GM13976 (cell line): ENCODE measurements at regions not wholly inside any gene's neighbourhood (a gene's known extent, or its start where the extent isn't known, plus 50 kb on each side); places are given as distances from the start of the nearest gene placed in this dataset.

Source experiments
- DNase-seq: peaks from one replicate; pipeline ENCODE4 v3.0.0; 2012; ENCODE audit warnings: low spot score
- in situ Hi-C: fragments of 300-500 bp; cut with MboI; formaldehyde crosslinking; loops from one replicate; pipeline ENCODE4 v1.12.0; 2022; ENCODE audit warnings: low sequenced_read_pairs, mixed read lengths, inconsistent platforms; ENCODE audit not compliant: unreplicated experiment
- TF ChIP-seq, protein P1 (sequence below): IDR thresholded peaks from 2 replicates; pipeline ENCODE4 v1.5.1; 2012; ENCODE audit warnings: borderline replicate concordance, mild to moderate bottlenecking; ENCODE audit not compliant: insufficient read depth; ENCODE audit errors: extremely low read depth, missing control alignments, control extremely low read depth

DNA sequence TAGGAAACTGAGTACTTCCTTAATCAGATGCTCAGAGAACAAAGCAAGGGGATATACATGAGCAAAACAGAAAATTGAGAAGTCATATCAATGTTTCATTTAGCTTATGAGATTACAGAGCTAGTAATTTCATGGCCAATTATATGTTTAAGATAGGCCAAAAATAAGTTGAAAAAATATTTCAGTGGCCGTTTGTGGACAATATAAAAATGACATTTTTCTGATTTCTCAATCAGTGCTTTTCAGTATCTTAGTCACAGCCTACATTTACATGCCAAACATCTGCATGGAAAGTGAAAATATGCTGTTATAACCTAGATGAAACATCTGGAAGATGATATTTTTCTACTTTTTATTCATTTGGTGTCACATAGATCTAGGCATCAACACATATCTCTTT is 192.5 kb downstream of the HLX start:
- in situ Hi-C loops = no loop called here
- DNase-seq = no peak
- TF ChIP-seq, protein P1, sequence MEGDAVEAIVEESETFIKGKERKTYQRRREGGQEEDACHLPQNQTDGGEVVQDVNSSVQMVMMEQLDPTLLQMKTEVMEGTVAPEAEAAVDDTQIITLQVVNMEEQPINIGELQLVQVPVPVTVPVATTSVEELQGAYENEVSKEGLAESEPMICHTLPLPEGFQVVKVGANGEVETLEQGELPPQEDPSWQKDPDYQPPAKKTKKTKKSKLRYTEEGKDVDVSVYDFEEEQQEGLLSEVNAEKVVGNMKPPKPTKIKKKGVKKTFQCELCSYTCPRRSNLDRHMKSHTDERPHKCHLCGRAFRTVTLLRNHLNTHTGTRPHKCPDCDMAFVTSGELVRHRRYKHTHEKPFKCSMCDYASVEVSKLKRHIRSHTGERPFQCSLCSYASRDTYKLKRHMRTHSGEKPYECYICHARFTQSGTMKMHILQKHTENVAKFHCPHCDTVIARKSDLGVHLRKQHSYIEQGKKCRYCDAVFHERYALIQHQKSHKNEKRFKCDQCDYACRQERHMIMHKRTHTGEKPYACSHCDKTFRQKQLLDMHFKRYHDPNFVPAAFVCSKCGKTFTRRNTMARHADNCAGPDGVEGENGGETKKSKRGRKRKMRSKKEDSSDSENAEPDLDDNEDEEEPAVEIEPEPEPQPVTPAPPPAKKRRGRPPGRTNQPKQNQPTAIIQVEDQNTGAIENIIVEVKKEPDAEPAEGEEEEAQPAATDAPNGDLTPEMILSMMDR = no peak

DNA sequence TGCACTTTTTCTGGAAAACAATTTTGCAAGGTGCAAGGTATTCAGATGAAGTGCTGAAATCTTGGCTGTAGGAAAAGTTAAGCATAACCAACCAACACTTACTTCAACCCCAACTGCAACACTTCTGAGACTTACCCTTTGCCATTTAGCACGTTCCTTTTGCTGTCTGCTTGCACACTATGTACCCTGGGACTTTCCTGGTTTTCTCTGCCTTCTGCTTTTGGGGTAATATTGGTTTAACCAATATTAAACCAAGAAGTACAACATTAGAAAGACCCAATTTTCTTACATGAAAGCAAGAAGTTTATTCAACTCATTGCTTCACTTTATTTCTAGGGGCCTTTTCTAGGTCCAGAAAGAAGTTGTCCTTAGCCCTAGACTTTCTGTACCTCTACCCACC is 193.0 kb downstream of the HLX start:
- no peak for DNase-seq
- TF ChIP-seq, protein P1 = no peak
- in situ Hi-C loops = no loop called here

DNA sequence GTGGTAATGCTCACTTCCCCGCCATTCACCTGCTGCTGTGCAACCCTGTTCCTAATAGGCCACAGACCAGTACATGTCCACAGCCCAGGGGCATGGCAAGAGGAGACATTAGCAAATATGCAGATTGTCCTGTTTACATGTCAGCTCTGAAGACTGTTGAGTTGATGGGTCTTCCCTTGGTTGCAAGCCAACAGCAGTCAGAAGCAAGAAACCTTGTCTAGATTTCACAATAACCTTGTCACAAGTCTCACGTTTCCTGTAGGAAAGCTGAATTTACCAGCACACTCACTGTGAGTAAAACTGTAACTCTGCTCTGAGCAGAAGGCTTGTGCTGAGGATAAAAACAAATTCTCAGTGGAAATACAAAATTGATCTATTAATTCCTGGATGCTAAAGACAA is 195.1 kb downstream of the HLX start:
- in situ Hi-C loops = no loop called here
- TF ChIP-seq, protein P1 = no peak
- no peak for DNase-seq

DNA sequence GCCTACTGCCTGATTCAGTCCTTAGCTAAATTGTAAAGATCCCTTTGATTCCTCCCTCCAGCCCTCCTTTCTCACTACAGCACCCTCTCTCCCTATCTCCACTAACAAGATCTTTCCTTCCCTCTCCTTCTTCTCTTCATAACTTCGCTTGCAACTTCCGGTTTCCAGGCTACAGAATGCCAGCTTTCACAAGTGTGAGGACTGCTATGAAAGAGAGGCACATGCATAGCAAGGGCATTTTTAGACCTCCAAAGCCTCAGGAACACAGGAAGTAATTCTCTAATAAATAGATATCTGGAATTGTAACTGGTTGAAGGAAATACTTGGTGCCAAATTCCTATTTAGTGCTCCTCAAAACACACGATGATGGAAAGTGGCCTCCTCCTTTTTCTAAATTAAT is 196.7 kb downstream of the HLX start:
- DNase-seq = no peak
- in situ Hi-C loops = no loop called here
- TF ChIP-seq, protein P1 = no peak

DNA sequence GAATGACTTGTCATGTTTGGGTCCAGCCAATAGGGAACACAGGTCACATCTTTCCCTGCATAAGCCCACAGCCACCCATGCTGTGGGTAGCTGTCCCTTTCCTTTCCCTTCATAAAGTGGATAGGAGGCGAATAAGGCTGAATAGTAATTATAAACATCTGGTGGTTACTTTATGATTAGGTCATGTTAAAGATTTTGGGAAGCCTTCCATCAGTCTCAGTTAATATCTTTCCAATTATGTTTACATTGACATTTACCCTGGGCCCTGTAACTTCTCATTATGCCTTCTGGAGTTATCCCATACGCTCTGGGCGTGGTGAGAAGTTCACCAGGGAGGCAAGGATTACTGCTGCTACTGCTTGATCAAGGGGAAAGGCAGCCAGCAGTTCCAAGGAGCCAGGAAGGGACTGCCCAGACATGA is 197.2 kb downstream of the HLX start:
- TF ChIP-seq, protein P1 = no peak
- in situ Hi-C loops = no loop called here
- DNase-seq = no peak

DNA sequence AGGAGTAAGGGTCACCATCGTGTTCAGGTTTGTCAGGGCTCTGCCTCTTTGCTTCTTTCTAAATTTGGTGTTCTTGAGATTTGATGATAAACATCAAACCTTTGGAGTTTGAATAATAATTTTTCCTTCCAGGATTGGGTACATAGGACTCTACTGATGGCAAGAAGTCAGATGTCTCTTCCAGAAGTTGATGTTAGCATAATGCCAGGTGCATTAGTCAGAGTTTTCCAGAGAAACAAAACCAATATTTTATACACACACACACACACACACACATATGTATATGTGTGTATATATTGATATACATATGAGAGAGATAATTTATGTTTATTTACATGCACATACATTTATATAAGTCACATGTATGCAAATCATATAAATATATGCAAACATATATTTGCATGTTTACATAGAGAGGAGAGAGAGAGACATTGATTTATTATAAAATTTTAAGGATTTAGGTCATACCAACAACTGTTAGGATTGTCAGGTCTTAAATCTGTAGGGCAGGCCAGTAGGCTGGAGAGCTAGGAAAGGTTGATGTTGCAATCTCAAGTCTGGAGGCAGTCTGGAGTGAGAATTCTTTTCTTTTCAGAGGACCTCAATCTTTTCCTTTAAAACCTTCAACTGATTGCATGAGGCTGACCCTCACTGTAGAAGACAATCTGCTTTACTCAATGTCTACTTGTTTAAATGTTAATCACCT is 199.2 kb downstream of the HLX start:
- no peak for DNase-seq
- in situ Hi-C loops = no loop called here
- TF ChIP-seq, protein P1 = no peak
